H1 (cell line): ENCODE measurements at regions not wholly inside any gene's neighbourhood (a gene's known extent, or its start where the extent isn't known, plus 50 kb on each side); places are given as distances from the start of the nearest gene placed in this dataset.

ENCODE experiments used
- CTCF ChIA-PET: fragments of 300-600 bp; sonication (Branson Sonifier 250); formaldehyde crosslinking; loops from one replicate; lab custom pipeline; 2021; ENCODE audit not compliant: partially characterized antibody; lab: Charles Lee
- POLR2A ChIA-PET: fragments of 300-600 bp; sonication (Branson Sonifier 250); formaldehyde crosslinking; loops from one replicate; lab custom pipeline; 2021; ENCODE audit warnings: inconsistent platforms; ENCODE audit not compliant: partially characterized antibody; lab: Charles Lee
- DNase-seq, 2 experiments: peaks; one replicate each; pipeline versions ENCODE4 v3.0.0 to v3.0.0-alpha.2; 2010 to 2022; ENCODE audit warnings: low spot score in 2 of 2, low read depth in 1 of 2, mixed read lengths in 1 of 2
- FAIRE-seq: peaks from 2 replicates; lab custom pipeline; 2011; peaks lifted over from hg19 to GRCh38; lab: Jason Lieb, UNC
- H2AFZ ChIP-seq: 2 replicates; pipeline ENCODE4 v1.8.1; 2012; ENCODE audit warnings: low read length, inconsistent platforms
- H2AK5ac ChIP-seq: 2 replicates; pipeline ENCODE4 v1.6.1; 2013; ENCODE audit warnings: low read depth, low read length
- H2BK120ac ChIP-seq: replicated peaks from 2 replicates; pipeline ENCODE3; 2013; ENCODE audit warnings: low read depth, low read length, inconsistent platforms
- H2BK12ac ChIP-seq: 2 replicates; pipeline ENCODE4 v1.6.1; 2013; ENCODE audit warnings: low read depth, low read length
- H2BK15ac ChIP-seq: 2 replicates; pipeline ENCODE4 v1.6.1; 2013; ENCODE audit warnings: low read length
- H2BK20ac ChIP-seq: 2 replicates; pipeline ENCODE4 v1.6.1; 2013; ENCODE audit warnings: low read length
- H2BK5ac ChIP-seq: 2 replicates; pipeline ENCODE4 v1.6.1; 2013; ENCODE audit warnings: low read depth, low read length
- H3K14ac ChIP-seq: 2 replicates; pipeline ENCODE4 v1.6.1; 2013; ENCODE audit warnings: inconsistent platforms; ENCODE audit not compliant: insufficient read length
- H3K18ac ChIP-seq: 2 replicates; pipeline ENCODE4 v1.6.1; 2013; ENCODE audit warnings: low read length; ENCODE audit errors: extremely low read depth
- H3K23ac ChIP-seq: 2 replicates; pipeline ENCODE4 v1.6.1; 2013; ENCODE audit warnings: inconsistent platforms; ENCODE audit not compliant: insufficient read length
- H3K23me2 ChIP-seq: 2 replicates; pipeline ENCODE4 v1.6.1; 2013; ENCODE audit warnings: low read depth, low read length
- H3K27ac ChIP-seq: 2 replicates; pipeline ENCODE4 v1.6.1; 2011; ENCODE audit warnings: low read depth, low read length, inconsistent platforms
- H3K27me3 ChIP-seq, 4 experiments: replicated peaks in 1 of 4; 1 replicate in 1 of 4; 2 replicates in 3 of 4; pipeline versions ENCODE4 v1.6.1 to v1.8.1; 2011 to 2013; ENCODE audit warnings: low read length in 3 of 4, mild to moderate bottlenecking in 3 of 4, inconsistent platforms in 2 of 4, mixed read lengths in 2 of 4, moderate library complexity in 1 of 4; ENCODE audit not compliant: control insufficient read depth in 3 of 4, insufficient read depth in 3 of 4; ENCODE audit errors: extremely low read depth in 1 of 4
- H3K36me3 ChIP-seq, 4 experiments: 2 replicates each; pipeline versions ENCODE4 v1.6.1 to v1.8.1; 2011 to 2013; ENCODE audit warnings: mild to moderate bottlenecking in 4 of 4, low read length in 3 of 4, moderate library complexity in 2 of 4, control low read depth in 1 of 4, inconsistent platforms in 1 of 4; ENCODE audit not compliant: insufficient read depth in 4 of 4, control insufficient read depth in 2 of 4
- H3K4ac ChIP-seq: replicated peaks from 2 replicates; pipeline ENCODE3; 2013; ENCODE audit warnings: low read length, low read depth, mixed read lengths, inconsistent platforms; ENCODE audit not compliant: insufficient read length
- H3K4me1 ChIP-seq, 4 experiments: replicated peaks in 1 of 4; 1 replicate in 1 of 4; 2 replicates in 3 of 4; pipeline versions ENCODE4 v1.6.1 to v1.8.1; 2011 to 2013; ENCODE audit warnings: low read length in 3 of 4, inconsistent platforms in 2 of 4, mixed read lengths in 1 of 4; ENCODE audit not compliant: insufficient read depth in 4 of 4, control insufficient read depth in 3 of 4
- H3K4me2 ChIP-seq, 2 experiments: 2 replicates each; pipeline versions ENCODE4 v1.6.1 to v1.8.1; 2011 to 2013; ENCODE audit warnings: low read depth in 2 of 2, low read length in 2 of 2, control low read depth in 1 of 2, inconsistent platforms in 1 of 2, mild to moderate bottlenecking in 1 of 2; ENCODE audit not compliant: insufficient read depth in 1 of 2
- H3K4me3 ChIP-seq, 4 experiments: fragments of 200-600, 300-600 bp in 1 of 4; sonication (generic), shearing (Covaris generic), sonication (Bioruptor Twin) in 1 of 4; 2 replicates each; pipeline versions ENCODE4 v1.5.1 to v1.8.1; 2011 to 2016; ENCODE audit warnings: low read length in 4 of 4, low read depth in 3 of 4, control low read depth in 2 of 4, inconsistent platforms in 2 of 4, mild to moderate bottlenecking in 2 of 4, mixed read lengths in 1 of 4, moderate library complexity in 1 of 4; ENCODE audit not compliant: insufficient read depth in 2 of 4; ENCODE audit errors: extremely low read depth in 1 of 4
- H3K56ac ChIP-seq: replicated peaks from 2 replicates; pipeline ENCODE3; 2013; ENCODE audit warnings: low read depth, mild to moderate bottlenecking, mixed read lengths, low read length, inconsistent platforms; ENCODE audit not compliant: insufficient read length
- H3K79me1 ChIP-seq: 2 replicates; pipeline ENCODE4 v1.6.1; 2013; ENCODE audit warnings: low read depth, low read length, control low read depth
- H3K79me2 ChIP-seq, 2 experiments: 2 replicates each; pipeline versions ENCODE4 v1.6.1 to v1.8.1; 2012 to 2013; ENCODE audit warnings: low read length in 2 of 2, mild to moderate bottlenecking in 2 of 2, inconsistent platforms in 1 of 2; ENCODE audit not compliant: insufficient read depth in 2 of 2, control insufficient read depth in 1 of 2
- H3K9ac ChIP-seq, 4 experiments: replicated peaks in 1 of 4; 1 replicate in 1 of 4; 2 replicates in 3 of 4; pipeline versions ENCODE4 v1.6.1 to v1.8.1; 2011 to 2013; ENCODE audit warnings: low read depth in 3 of 4, low read length in 3 of 4, control low read depth in 2 of 4, mild to moderate bottlenecking in 2 of 4, moderate library complexity in 2 of 4, inconsistent platforms in 1 of 4; ENCODE audit errors: extremely low read depth in 1 of 4
- H3K9me3 ChIP-seq, 2 experiments: 2 replicates each; pipeline versions ENCODE4 v1.6.1 to v1.8.1; 2012 to 2013; ENCODE audit warnings: mild to moderate bottlenecking in 2 of 2, moderate library complexity in 2 of 2, control low read depth in 1 of 2, inconsistent platforms in 1 of 2, low read depth in 1 of 2, low read length in 1 of 2, mixed read lengths in 1 of 2; ENCODE audit not compliant: insufficient read depth in 2 of 2
- H4K20me1 ChIP-seq, 2 experiments: replicated peaks in 1 of 2; 2 replicates each; pipeline versions ENCODE3 to v1.8.1; 2011 to 2013; ENCODE audit warnings: inconsistent platforms in 2 of 2, low read length in 2 of 2, mild to moderate bottlenecking in 1 of 2; ENCODE audit not compliant: insufficient read depth in 2 of 2, control insufficient read depth in 1 of 2
- H4K5ac ChIP-seq: 2 replicates; pipeline ENCODE4 v1.6.1; 2013; ENCODE audit warnings: low read length, low read depth, mixed read lengths, inconsistent platforms; ENCODE audit not compliant: insufficient read length
- H4K8ac ChIP-seq: 2 replicates; pipeline ENCODE4 v1.8.0; 2013; ENCODE audit warnings: mild to moderate bottlenecking, moderate library complexity, low read length, inconsistent platforms; ENCODE audit not compliant: insufficient read depth; ENCODE audit errors: extremely low read depth
- H4K91ac ChIP-seq: replicated peaks from 2 replicates; pipeline ENCODE3; 2013; ENCODE audit warnings: low read length, mixed read lengths, inconsistent platforms; ENCODE audit not compliant: insufficient read length
- BCL11A ChIP-seq, 2 experiments: IDR thresholded peaks; one replicate each; pipeline ENCODE4 v1.6.1; 2011; ENCODE audit warnings: low read depth in 2 of 2, low read length in 2 of 2, mild to moderate bottlenecking in 2 of 2
- GABPA ChIP-seq: IDR thresholded peaks from 2 replicates; pipeline ENCODE4 v1.6.1; 2011; ENCODE audit warnings: mild to moderate bottlenecking, low read length, moderate library complexity, borderline replicate concordance; ENCODE audit not compliant: insufficient read depth
- KDM5A ChIP-seq: fragments of 200-600 bp; IDR thresholded peaks from 2 replicates; pipeline ENCODE4 v1.7.1; 2012; ENCODE audit warnings: mild to moderate bottlenecking, low read length, inconsistent platforms, mixed read lengths
- SRF ChIP-seq: IDR thresholded peaks from 2 replicates; pipeline ENCODE4 v1.6.1; 2011; ENCODE audit warnings: mild to moderate bottlenecking, low read depth, low read length, moderate library complexity
- TAF1 ChIP-seq: IDR thresholded peaks from 2 replicates; pipeline ENCODE4 v1.6.1; 2011; ENCODE audit warnings: mild to moderate bottlenecking, low read depth, low read length
- TEAD4 ChIP-seq: IDR thresholded peaks from 2 replicates; pipeline ENCODE4 v1.6.1; 2012; ENCODE audit warnings: low read depth, low read length, inconsistent platforms, mixed read lengths
- WGBS, 2 experiments: shearing (Covaris generic) in 1 of 2; methylation state at CpG; one replicate each; pipeline versions ENCODE4 v1.1.6 to v1.1.7; 2013 to 2015; ENCODE audit warnings: low lambda C conversion rate in 2 of 2, mixed read lengths in 2 of 2, inconsistent platforms in 1 of 2, low coverage in 1 of 2, missing lambda C conversion rate in 1 of 2; ENCODE audit not compliant: insufficient replicate concordance in 2 of 2, insufficient coverage in 1 of 2, insufficient read length in 1 of 2; ENCODE audit errors: extremely low coverage in 1 of 2, missing lambda C conversion rate in 1 of 2; 5-methylcytosine and 5-hydroxymethylcytosine counted together

- Histone ChIP-seq H3K56ac (no peak overlapping the region), H3K9me3 (0 out of 4 replicates have a peak, but pooled peaks cover 0 to 5% of the 10 kb centered on the region in 2 experiments), H4K20me1 (no peaks in the 10 kb centered on the region), H3K4ac (no peak overlapping the region), H3K14ac (no peak overlapping the region), H2BK5ac (no peak overlapping the region), H3K36me3 (no peaks in the 10 kb centered on the region), H3K18ac (no peak overlapping the region), H2BK12ac (no peak overlapping the region), H3K4me3 (no peak overlapping the region), H2BK120ac (no peak overlapping the region), H3K27ac (no peak overlapping the region), H3K79me2 (no peaks in the 10 kb centered on the region), H4K8ac (no peak overlapping the region), H3K27me3 (no peaks in the 10 kb centered on the region), H2AFZ (no peak overlapping the region), H3K9ac (no peak overlapping the region), H3K79me1 (no peaks in the 10 kb centered on the region; the same call in 1 of the 2 replicates), H3K23me2 (no peaks in the 10 kb centered on the region), H3K23ac (no peak overlapping the region), H4K5ac (no peak overlapping the region), H3K4me2 (no peak overlapping the region), H4K91ac (no peak overlapping the region), H2BK20ac (no peak overlapping the region), H3K4me1 (peaks cover 0 to 5% (median 2%) of the 10 kb centered on the region in 4 experiments; a peak in 5 of 7 replicates), H2BK15ac (no peak overlapping the region)
- WGBS, 2 experiments: 100% methylated on average over 1 of the region's 1 CpG; no CpG with 5 or more reads in 1 of the 2 experiments
- DNase-seq (no peak), FAIRE-seq (no peak)
- ChIA-PET CTCF (no interaction called here), POLR2A (no interaction called here)
- TF ChIP-seq TAF1 (no peak), GABPA (no peak), TEAD4 (no peak), SRF (no peak), BCL11A (IDR thresholded peaks at IDR 0.05; ENCODE audit: low read depth in 2 of 2, low read length in 2 of 2) (no peak), KDM5A (no peak)
- TF ChIP-seq, all 59 proteins: peak for 0
- H2AK5ac ChIP-seq: no peak overlapping the region
Observed at GRCh38 chr2:52520644-52521043, 1247.0 kb upstream of the CHAC2 start.
